ENCODE measurements at regions not wholly inside any gene's neighbourhood (a gene's known extent, or its start where the extent isn't known, plus 50 kb on each side); places are given as distances from the start of the nearest gene placed in this dataset.

DNA sequence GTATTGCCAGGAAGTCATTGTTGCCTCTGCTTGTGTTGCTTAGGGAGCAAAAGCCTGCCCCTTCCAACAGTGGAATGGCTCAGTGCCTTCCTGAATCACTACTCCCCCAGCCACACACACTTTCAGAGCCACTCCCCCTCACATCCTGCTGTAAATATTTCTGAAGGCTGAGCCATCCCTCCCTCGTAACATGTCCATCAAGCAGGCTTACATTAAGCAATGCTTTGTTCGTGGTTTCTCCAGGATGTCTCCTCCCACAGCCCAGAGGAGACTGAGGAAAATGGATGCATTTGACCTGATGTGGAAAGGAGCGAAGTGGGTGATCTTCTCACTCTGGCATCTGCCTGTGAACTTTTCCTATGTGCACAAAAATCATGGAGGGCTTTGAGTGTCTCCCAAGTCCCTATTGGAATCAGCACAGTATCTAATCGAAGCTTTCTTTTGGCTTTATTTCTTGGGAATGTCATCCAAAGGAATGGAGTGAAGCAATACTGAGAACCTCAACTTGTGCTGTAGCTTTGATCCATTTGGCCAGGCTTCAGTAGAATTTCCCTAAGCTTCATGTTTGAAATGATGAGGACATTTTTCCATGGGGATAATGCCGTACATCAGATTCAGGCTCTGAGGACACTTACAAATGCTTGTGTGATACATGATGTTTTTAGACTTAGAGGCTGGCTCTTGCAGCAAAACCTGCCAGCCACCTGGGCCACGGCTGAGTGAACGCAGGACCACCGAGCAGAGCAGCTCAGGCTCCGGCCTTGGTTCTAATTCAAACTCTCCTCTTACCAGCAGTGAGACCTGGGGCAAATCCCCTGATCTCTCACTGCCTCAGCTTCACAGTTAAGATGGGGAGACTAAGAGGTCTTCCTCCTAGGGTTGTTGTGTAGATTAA lies 389.1 kb downstream of the ENC1 start:
- no peak for TF ChIP-seq TAF1 (IDR thresholded peaks at IDR 0.05; ENCODE audit: low read depth)
- TF ChIP-seq, protein P1, sequence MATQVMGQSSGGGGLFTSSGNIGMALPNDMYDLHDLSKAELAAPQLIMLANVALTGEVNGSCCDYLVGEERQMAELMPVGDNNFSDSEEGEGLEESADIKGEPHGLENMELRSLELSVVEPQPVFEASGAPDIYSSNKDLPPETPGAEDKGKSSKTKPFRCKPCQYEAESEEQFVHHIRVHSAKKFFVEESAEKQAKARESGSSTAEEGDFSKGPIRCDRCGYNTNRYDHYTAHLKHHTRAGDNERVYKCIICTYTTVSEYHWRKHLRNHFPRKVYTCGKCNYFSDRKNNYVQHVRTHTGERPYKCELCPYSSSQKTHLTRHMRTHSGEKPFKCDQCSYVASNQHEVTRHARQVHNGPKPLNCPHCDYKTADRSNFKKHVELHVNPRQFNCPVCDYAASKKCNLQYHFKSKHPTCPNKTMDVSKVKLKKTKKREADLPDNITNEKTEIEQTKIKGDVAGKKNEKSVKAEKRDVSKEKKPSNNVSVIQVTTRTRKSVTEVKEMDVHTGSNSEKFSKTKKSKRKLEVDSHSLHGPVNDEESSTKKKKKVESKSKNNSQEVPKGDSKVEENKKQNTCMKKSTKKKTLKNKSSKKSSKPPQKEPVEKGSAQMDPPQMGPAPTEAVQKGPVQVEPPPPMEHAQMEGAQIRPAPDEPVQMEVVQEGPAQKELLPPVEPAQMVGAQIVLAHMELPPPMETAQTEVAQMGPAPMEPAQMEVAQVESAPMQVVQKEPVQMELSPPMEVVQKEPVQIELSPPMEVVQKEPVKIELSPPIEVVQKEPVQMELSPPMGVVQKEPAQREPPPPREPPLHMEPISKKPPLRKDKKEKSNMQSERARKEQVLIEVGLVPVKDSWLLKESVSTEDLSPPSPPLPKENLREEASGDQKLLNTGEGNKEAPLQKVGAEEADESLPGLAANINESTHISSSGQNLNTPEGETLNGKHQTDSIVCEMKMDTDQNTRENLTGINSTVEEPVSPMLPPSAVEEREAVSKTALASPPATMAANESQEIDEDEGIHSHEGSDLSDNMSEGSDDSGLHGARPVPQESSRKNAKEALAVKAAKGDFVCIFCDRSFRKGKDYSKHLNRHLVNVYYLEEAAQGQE (IDR thresholded peaks at IDR 0.05; ENCODE audit: borderline replicate concordance), result no peak
- no peak for TF ChIP-seq EZH2 (IDR thresholded peaks at IDR 0.05; ENCODE audit: borderline replicate concordance, insufficient read depth, low read length, poor library complexity, severe bottlenecking)
- TF ChIP-seq SMC3 (conservative IDR thresholded peaks at IDR 0.05; ENCODE audit: poor library complexity), result no peak
- TF ChIP-seq RAD21 (conservative IDR thresholded peaks at IDR 0.05), result no peak
- TF ChIP-seq, protein P2, sequence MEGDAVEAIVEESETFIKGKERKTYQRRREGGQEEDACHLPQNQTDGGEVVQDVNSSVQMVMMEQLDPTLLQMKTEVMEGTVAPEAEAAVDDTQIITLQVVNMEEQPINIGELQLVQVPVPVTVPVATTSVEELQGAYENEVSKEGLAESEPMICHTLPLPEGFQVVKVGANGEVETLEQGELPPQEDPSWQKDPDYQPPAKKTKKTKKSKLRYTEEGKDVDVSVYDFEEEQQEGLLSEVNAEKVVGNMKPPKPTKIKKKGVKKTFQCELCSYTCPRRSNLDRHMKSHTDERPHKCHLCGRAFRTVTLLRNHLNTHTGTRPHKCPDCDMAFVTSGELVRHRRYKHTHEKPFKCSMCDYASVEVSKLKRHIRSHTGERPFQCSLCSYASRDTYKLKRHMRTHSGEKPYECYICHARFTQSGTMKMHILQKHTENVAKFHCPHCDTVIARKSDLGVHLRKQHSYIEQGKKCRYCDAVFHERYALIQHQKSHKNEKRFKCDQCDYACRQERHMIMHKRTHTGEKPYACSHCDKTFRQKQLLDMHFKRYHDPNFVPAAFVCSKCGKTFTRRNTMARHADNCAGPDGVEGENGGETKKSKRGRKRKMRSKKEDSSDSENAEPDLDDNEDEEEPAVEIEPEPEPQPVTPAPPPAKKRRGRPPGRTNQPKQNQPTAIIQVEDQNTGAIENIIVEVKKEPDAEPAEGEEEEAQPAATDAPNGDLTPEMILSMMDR (IDR thresholded peaks at IDR 0.05; ENCODE audit: poor library complexity, severe bottlenecking), result no peak
- TF ChIP-seq MXI1 (conservative IDR thresholded peaks at IDR 0.05; ENCODE audit: poor library complexity, severe bottlenecking), result no peak
- no peak for TF ChIP-seq EP300 (conservative IDR thresholded peaks at IDR 0.05; ENCODE audit: poor library complexity, severe bottlenecking)
- no peak for TF ChIP-seq POLR2AphosphoS5 (IDR thresholded peaks at IDR 0.05)
- H3K27ac ChIP-seq (ENCODE audit: low read length), result no peak overlapping the region
- no peaks in the 10 kb centered on the region for H4K20me1 ChIP-seq (ENCODE audit: insufficient read depth)
- no peak overlapping the region for H2AFZ ChIP-seq (ENCODE audit: low read depth, low read length)
- H3K4me3 ChIP-seq (ENCODE audit: low read length), result no peak overlapping the region
- no peak overlapping the region for H3K9ac ChIP-seq (ENCODE audit: low read length)
- H3K4me2 ChIP-seq (ENCODE audit: low read length), result no peak overlapping the region
- H3K9me2 ChIP-seq (ENCODE audit: insufficient read depth, low read length), result no peaks in the 10 kb centered on the region
- no peaks in the 10 kb centered on the region for H3K36me3 ChIP-seq (ENCODE audit: insufficient read depth, low read length)
- no peaks in the 10 kb centered on the region for H3K79me2 ChIP-seq (replicated peaks; ENCODE audit: insufficient read depth, low read length)
- no peaks in the 10 kb centered on the region for H3K27me3 ChIP-seq (ENCODE audit: insufficient read depth, low read depth, low read length)
- H3F3A ChIP-seq (ENCODE audit: insufficient read depth, low read length, poor library complexity, severe bottlenecking), result no peaks in the 10 kb centered on the region
- no peaks in the 10 kb centered on the region for H3K9me3 ChIP-seq (ENCODE audit: low read length)

DNA sequence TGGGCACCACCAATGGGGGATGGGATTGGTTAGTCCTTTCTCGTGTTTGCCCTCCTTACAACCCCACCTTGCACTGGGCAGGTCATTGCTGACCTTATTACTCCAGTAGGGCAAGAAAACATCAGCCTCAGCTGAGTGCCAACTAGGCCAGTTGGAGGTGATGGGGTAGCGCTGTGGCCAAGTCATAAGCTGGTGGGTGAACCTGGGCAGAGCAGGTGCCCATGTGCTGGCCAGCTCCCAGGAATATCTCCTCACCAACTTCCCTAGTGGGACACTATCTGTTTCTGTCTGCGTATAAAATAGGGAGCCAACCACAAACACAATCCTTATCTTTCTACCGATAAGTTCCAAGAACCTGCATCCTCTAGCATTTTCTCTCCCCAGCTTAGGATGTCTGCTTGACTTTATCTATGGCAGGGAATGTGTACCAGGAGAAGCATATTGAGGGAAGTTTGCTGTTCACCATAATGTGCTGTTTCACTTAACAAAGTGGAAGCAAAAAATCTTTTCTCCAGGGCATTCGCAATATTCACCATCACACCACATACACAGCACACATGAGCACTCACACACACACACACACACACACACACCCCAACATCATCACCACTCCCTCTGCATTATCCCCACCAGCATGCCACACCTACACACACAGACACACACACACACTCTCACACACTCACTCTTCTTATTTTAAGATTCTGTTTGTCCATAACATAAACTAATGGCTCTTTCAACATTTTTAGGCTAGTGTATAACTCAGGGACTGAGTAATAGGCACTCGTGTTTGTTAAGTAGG lies 390.0 kb downstream of the ENC1 start:
- H3K36me3 ChIP-seq (ENCODE audit: insufficient read depth, low read length), result no peaks in the 10 kb centered on the region
- no peak overlapping the region for H3K4me3 ChIP-seq (ENCODE audit: low read length)
- H3K9ac ChIP-seq (ENCODE audit: low read length), result no peak overlapping the region
- no peak overlapping the region for H2AFZ ChIP-seq (ENCODE audit: low read depth, low read length)
- no peaks in the 10 kb centered on the region for H3K79me2 ChIP-seq (replicated peaks; ENCODE audit: insufficient read depth, low read length)
- H4K20me1 ChIP-seq (ENCODE audit: insufficient read depth), result no peaks in the 10 kb centered on the region
- no peak overlapping the region for H3K4me2 ChIP-seq (ENCODE audit: low read length)
- H3K9me3 ChIP-seq (ENCODE audit: low read length), result no peaks in the 10 kb centered on the region
- H3K9me2 ChIP-seq (ENCODE audit: insufficient read depth, low read length), result no peaks in the 10 kb centered on the region
- H3K27me3 ChIP-seq (ENCODE audit: insufficient read depth, low read depth, low read length), result no peaks in the 10 kb centered on the region
- H3K27ac ChIP-seq (ENCODE audit: low read length), result no peak overlapping the region
- TF ChIP-seq MXI1 (conservative IDR thresholded peaks at IDR 0.05; ENCODE audit: poor library complexity, severe bottlenecking) (no peak), TAF1 (IDR thresholded peaks at IDR 0.05; ENCODE audit: low read depth) (no peak), SMC3 (conservative IDR thresholded peaks at IDR 0.05; ENCODE audit: poor library complexity) (no peak), RAD21 (conservative IDR thresholded peaks at IDR 0.05) (no peak)
- no peaks in the 10 kb centered on the region for H3F3A ChIP-seq (ENCODE audit: insufficient read depth, low read length, poor library complexity, severe bottlenecking)
